ENCODE measurements at regions not wholly inside any gene's neighbourhood (a gene's known extent, or its start where the extent isn't known, plus 50 kb on each side); places are given as distances from the start of the nearest gene placed in this dataset.

DNA sequence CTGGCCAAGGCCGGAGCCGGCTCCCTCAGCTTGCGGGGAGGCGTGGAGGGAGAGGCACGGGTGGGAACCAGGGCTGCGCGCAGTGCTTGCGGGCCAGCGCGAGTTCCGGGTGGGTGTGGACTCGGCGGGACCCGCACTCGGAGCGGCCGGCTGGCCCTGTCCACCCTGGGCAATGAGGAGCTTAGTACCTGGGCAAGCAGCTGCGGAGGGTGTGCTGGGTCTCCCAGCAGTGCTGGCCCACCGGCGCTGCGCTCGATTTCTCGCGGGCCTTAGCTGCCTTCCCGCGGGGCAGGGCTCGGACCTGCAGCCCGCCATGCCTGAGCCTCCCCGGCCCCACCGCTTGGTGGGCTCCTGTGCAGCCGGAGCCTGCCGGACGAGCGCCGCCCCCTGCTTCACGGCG, 91.4 kb upstream of the MAN1A1 start:
- peaks cover 3% of the 10 kb centered on the region for H3K36me3 Mint-ChIP-seq (ENCODE audit: low read depth)
- no peak overlapping the region for H3K9ac ChIP-seq (ENCODE audit: extremely low read depth, low read length, poor library complexity, severe bottlenecking)
- peaks cover 16% of the 10 kb centered on the region for H3K4me1 Mint-ChIP-seq
- H3K27ac ChIP-seq (ENCODE audit: low read depth, low read length), result no peak overlapping the region
- no peak overlapping the region for H3K4me3 Mint-ChIP-seq
- H3K9me3 ChIP-seq (ENCODE audit: control insufficient read depth, low read length), result peaks cover 19% of the 10 kb centered on the region
- peaks cover 15% of the 10 kb centered on the region for H3K9me3 Mint-ChIP-seq
- no peaks in the 10 kb centered on the region for H3K27me3 Mint-ChIP-seq (ENCODE audit: insufficient read depth)
- 96 to 100% methylated on average over 9 to 37 of the region's 37 CpGs for WGBS, 2 experiments (ENCODE audit: insufficient coverage in 1 of 2, insufficient read length in 1 of 2)
- H3K27me3 ChIP-seq (ENCODE audit: control insufficient read depth, insufficient read depth, low read length, poor library complexity, severe bottlenecking), result no peaks in the 10 kb centered on the region
- H3K36me3 ChIP-seq (ENCODE audit: control insufficient read depth, insufficient read depth, low read length), result no peaks in the 10 kb centered on the region
- TF ChIP-seq, protein P1, sequence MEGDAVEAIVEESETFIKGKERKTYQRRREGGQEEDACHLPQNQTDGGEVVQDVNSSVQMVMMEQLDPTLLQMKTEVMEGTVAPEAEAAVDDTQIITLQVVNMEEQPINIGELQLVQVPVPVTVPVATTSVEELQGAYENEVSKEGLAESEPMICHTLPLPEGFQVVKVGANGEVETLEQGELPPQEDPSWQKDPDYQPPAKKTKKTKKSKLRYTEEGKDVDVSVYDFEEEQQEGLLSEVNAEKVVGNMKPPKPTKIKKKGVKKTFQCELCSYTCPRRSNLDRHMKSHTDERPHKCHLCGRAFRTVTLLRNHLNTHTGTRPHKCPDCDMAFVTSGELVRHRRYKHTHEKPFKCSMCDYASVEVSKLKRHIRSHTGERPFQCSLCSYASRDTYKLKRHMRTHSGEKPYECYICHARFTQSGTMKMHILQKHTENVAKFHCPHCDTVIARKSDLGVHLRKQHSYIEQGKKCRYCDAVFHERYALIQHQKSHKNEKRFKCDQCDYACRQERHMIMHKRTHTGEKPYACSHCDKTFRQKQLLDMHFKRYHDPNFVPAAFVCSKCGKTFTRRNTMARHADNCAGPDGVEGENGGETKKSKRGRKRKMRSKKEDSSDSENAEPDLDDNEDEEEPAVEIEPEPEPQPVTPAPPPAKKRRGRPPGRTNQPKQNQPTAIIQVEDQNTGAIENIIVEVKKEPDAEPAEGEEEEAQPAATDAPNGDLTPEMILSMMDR (conservative IDR thresholded peaks at IDR 0.05), result no peak
- H3K4me3 ChIP-seq (ENCODE audit: low read length), result no peak overlapping the region
- no peaks in the 10 kb centered on the region for H3K4me1 ChIP-seq (ENCODE audit: control insufficient read depth, insufficient read depth, low read length)
- H3K27ac Mint-ChIP-seq, result no peak overlapping the region
- no peak for DNase-seq

- DNase-seq, result no peak
- H3K36me3 ChIP-seq (ENCODE audit: control insufficient read depth, insufficient read depth, low read length), result no peaks in the 10 kb centered on the region
- H3K27ac Mint-ChIP-seq, result no peak overlapping the region
- H3K4me3 Mint-ChIP-seq, result no peak overlapping the region
- no peaks in the 10 kb centered on the region for H3K27me3 ChIP-seq (ENCODE audit: control insufficient read depth, insufficient read depth, low read length, poor library complexity, severe bottlenecking)
- no peaks in the 10 kb centered on the region for H3K27me3 Mint-ChIP-seq (ENCODE audit: insufficient read depth)
- H3K36me3 Mint-ChIP-seq (ENCODE audit: low read depth), result no peaks in the 10 kb centered on the region
- H3K9ac ChIP-seq (ENCODE audit: extremely low read depth, low read length, poor library complexity, severe bottlenecking), result no peak overlapping the region
- peaks cover 21% of the 10 kb centered on the region for H3K4me1 Mint-ChIP-seq
- H3K4me3 ChIP-seq (ENCODE audit: low read length), result no peak overlapping the region
- 89 to 90% methylated on average over 3 of the region's 3 CpGs for WGBS, 2 experiments (ENCODE audit: insufficient coverage in 1 of 2, insufficient read length in 1 of 2)
- peaks cover 4% of the 10 kb centered on the region for H3K9me3 Mint-ChIP-seq
- TF ChIP-seq, protein P1 (conservative IDR thresholded peaks at IDR 0.05), result no peak
- peaks cover 6% of the 10 kb centered on the region for H3K9me3 ChIP-seq (ENCODE audit: control insufficient read depth, low read length)
- H3K4me1 ChIP-seq (ENCODE audit: control insufficient read depth, insufficient read depth, low read length), result peaks cover 5% of the 10 kb centered on the region
- no peak overlapping the region for H3K27ac ChIP-seq (ENCODE audit: low read depth, low read length)
Measured at GRCh38 chr6:119436583-119436982, 87.0 kb upstream of the MAN1A1 start.

- no peaks in the 10 kb centered on the region for H3K9me3 Mint-ChIP-seq
Measured at GRCh38 chr6:119431799-119432198, 82.2 kb upstream of the MAN1A1 start.

More at GRCh38 chr6:119431799-119432198, 82.2 kb upstream of the MAN1A1 start:
- Histone ChIP-seq H3K27ac (ENCODE audit: low read depth, low read length) (no peak overlapping the region), H3K27me3 (ENCODE audit: control insufficient read depth, insufficient read depth, low read length, poor library complexity, severe bottlenecking) (no peaks in the 10 kb centered on the region), H3K36me3 (ENCODE audit: control insufficient read depth, insufficient read depth, low read length) (no peaks in the 10 kb centered on the region), H3K9me3 (ENCODE audit: control insufficient read depth, low read length) (no peaks in the 10 kb centered on the region), H3K4me3 (ENCODE audit: low read length) (no peak overlapping the region), H3K9ac (ENCODE audit: extremely low read depth, low read length, poor library complexity, severe bottlenecking) (no peak overlapping the region), H3K4me1 (ENCODE audit: control insufficient read depth, insufficient read depth, low read length) (peaks cover 24% of the 10 kb centered on the region)
- Mint-ChIP-seq H3K36me3 (ENCODE audit: low read depth) (no peaks in the 10 kb centered on the region), H3K4me1 (peaks cover 48% of the 10 kb centered on the region), H3K27ac (no peak overlapping the region), H3K27me3 (ENCODE audit: insufficient read depth) (no peaks in the 10 kb centered on the region), H3K4me3 (no peak overlapping the region)
- DNase-seq, result no peak
- WGBS, 2 experiments (ENCODE audit: insufficient coverage in 1 of 2, insufficient read length in 1 of 2), result 100% methylated on average over 1 of the region's 1 CpG; no CpG with 5 or more reads in 1 of the 2 experiments
- TF ChIP-seq, protein P1 (conservative IDR thresholded peaks at IDR 0.05), result no peak
